ENCODE measurements at regions not wholly inside any gene's neighbourhood (a gene's known extent, or its start where the extent isn't known, plus 50 kb on each side); places are given as distances from the start of the nearest gene placed in this dataset.

GRCh38 chr1:25066256-25066655 is 136.2 kb upstream of the RUNX3 start:
- Mint-ChIP-seq H3K9me3 (no peaks in the 10 kb centered on the region), H3K27me3 (no peaks in the 10 kb centered on the region), H3K4me1 (peaks cover 80% of the 10 kb centered on the region), H3K27ac (ENCODE audit: low read depth) (peak overlapping the region; percentile 95), H3K4me3 (peak overlapping the region; percentile 87), H3K36me3 (ENCODE audit: insufficient read depth) (peaks cover 14% of the 10 kb centered on the region)
- ATAC-seq (replicated peaks; ENCODE audit: extremely low read depth, poor library complexity, severe bottlenecking): no peak
- no peak for DNase-seq (ENCODE audit: low spot score in 2 of 2)

- no peaks in the 10 kb centered on the region for H3K27me3 Mint-ChIP-seq
- peak overlapping the region; percentile 95 for H3K27ac Mint-ChIP-seq (ENCODE audit: low read depth)
- peak overlapping the region; percentile 87 for H3K4me3 Mint-ChIP-seq
- ATAC-seq (replicated peaks; ENCODE audit: extremely low read depth, poor library complexity, severe bottlenecking) (peak; percentile 85), DNase-seq (ENCODE audit: low spot score in 2 of 2) (peak; percentile 49 to 83)
- no peaks in the 10 kb centered on the region for H3K9me3 Mint-ChIP-seq
- H3K4me1 Mint-ChIP-seq: peaks cover 79% of the 10 kb centered on the region
- H3K36me3 Mint-ChIP-seq (ENCODE audit: insufficient read depth): peaks cover 14% of the 10 kb centered on the region
Observed at GRCh38 chr1:25065795-25066238, 135.7 kb upstream of the RUNX3 start.

DNA sequence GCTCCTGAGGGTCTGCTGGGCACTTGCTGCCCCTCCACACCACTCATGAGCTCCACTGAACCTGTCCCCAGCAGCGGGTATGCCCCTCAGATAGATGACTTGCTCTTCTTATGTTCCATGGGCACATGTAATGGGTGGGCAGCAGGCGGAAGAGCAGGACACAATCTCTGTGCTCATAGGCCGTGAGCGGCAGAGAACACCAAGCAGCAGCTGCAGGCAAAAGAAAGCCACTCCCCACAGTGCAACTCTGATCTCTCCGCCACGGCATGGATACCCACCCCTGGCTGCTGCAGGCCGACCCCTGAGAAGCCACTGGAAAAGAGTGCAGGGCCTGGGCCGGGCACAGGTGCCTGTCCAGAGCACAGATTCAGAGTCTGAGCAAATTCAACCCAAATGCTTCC is 135.2 kb upstream of the RUNX3 start:
- H3K36me3 Mint-ChIP-seq (ENCODE audit: insufficient read depth): peaks cover 14% of the 10 kb centered on the region
- peaks cover 78% of the 10 kb centered on the region for H3K4me1 Mint-ChIP-seq
- DNase-seq (ENCODE audit: low spot score in 2 of 2) (no peak), ATAC-seq (replicated peaks; ENCODE audit: extremely low read depth, poor library complexity, severe bottlenecking) (peak; percentile 19)
- no peaks in the 10 kb centered on the region for H3K27me3 Mint-ChIP-seq
- no peaks in the 10 kb centered on the region for H3K9me3 Mint-ChIP-seq
- H3K27ac Mint-ChIP-seq (ENCODE audit: low read depth): peak overlapping the region; percentile 95
- peak overlapping the region; percentile 87 for H3K4me3 Mint-ChIP-seq

GRCh38 chr1:25064465-25065240 is 134.6 kb upstream of the RUNX3 start:
- peak; percentile 60 for ATAC-seq (replicated peaks; ENCODE audit: extremely low read depth, poor library complexity, severe bottlenecking)
- Mint-ChIP-seq H3K9me3 (no peaks in the 10 kb centered on the region), H3K4me3 (peak overlapping the region; percentile 87), H3K36me3 (ENCODE audit: insufficient read depth) (peaks cover 14% of the 10 kb centered on the region), H3K4me1 (peaks cover 75% of the 10 kb centered on the region), H3K27ac (ENCODE audit: low read depth) (peak overlapping the region; percentile 95), H3K27me3 (no peaks in the 10 kb centered on the region)
- peak in 1 of 2 donors; percentile 63 for DNase-seq (ENCODE audit: low spot score in 2 of 2)

DNA sequence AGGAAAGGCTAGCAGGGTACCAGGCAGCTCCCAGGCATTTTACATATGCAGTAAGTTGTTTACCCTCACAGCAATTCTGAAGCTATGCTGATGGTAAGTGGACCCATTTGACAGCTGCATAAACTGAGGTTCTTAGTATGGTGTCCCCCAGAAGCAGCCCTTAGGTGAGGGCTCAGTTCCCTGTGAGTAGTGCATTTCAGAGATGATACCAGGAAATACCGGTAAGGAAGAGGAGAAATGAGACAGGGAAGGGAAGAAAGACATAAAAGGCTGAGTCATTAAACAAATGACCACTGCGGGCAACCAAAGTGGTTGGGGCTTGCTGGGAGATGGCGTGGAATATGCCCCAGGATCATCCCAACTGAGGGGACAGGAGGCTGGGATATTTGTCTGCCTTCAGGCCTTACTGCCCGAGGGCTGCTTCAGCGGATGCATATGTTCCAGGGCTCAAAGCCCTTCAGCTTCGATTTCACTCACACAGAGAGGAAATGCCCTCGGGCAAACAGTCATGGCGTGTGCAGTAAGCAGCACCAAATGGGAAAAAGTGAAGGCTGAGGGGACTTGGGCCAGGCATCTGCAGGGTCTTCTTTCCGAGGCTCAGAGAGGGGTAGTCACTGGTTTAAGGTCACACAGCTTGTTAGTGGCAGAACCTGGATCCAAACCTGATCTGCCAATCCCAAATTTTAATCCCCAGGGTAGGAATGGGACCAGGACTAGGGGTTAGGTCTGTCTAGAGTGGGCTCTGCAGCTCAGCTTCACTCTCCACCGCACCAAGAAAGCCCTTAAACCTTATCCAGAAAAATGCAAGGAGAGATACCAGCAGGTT is 133.7 kb upstream of the RUNX3 start:
- no peak for ATAC-seq (replicated peaks; ENCODE audit: extremely low read depth, poor library complexity, severe bottlenecking)
- no peaks in the 10 kb centered on the region for H3K27me3 Mint-ChIP-seq
- H3K4me3 Mint-ChIP-seq: peak overlapping the region; percentile 87
- no peaks in the 10 kb centered on the region for H3K9me3 Mint-ChIP-seq
- peaks cover 78% of the 10 kb centered on the region for H3K4me1 Mint-ChIP-seq
- peak overlapping the region; percentile 95 for H3K27ac Mint-ChIP-seq (ENCODE audit: low read depth)
- peaks cover 14% of the 10 kb centered on the region for H3K36me3 Mint-ChIP-seq (ENCODE audit: insufficient read depth)
- DNase-seq (ENCODE audit: low spot score in 2 of 2): no peak

DNA sequence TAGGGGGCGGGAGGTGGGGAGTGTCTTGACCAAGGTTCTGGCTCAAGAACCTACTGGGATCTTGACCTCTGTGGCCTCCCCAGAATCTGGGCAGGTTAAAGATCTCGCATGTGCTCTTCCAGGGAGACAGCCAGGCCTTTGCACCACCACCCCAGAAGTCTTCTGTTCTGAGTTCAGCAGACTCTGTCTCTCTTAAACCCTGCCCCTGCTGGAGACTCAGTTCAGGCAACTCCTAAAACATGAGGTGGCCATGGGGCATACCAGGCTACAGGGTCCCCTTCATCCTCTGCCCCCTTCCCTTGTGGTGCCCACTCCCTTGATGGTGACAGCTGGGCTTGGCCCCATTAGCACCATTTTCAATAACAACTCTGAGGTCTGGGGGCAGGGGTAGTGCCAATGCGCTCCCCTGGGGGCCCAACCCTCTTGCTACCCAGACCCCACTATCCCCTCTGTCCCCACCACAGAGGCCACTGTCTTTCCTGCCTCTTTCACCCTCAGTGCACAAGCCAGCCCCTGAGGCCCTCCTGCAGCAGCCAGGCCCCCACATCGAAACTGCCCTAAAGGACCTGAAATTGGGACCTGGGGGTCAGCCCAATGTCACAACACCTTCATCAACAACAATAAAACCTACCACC is 132.7 kb upstream of the RUNX3 start:
- DNase-seq (ENCODE audit: low spot score in 2 of 2) (no peak), ATAC-seq (replicated peaks; ENCODE audit: extremely low read depth, poor library complexity, severe bottlenecking) (no peak)
- peak overlapping the region; percentile 95 for H3K27ac Mint-ChIP-seq (ENCODE audit: low read depth)
- H3K4me1 Mint-ChIP-seq: peaks cover 75% of the 10 kb centered on the region
- H3K4me3 Mint-ChIP-seq: peak overlapping the region; percentile 87
- H3K36me3 Mint-ChIP-seq (ENCODE audit: insufficient read depth): peaks cover 14% of the 10 kb centered on the region
- H3K9me3 Mint-ChIP-seq: no peaks in the 10 kb centered on the region
- no peaks in the 10 kb centered on the region for H3K27me3 Mint-ChIP-seq

- peak overlapping the region; percentile 17 for H3K27ac Mint-ChIP-seq (ENCODE audit: low read depth)
- peak overlapping the region; percentile 25 for H3K4me3 Mint-ChIP-seq
- no peak for DNase-seq (ENCODE audit: low spot score in 2 of 2)
Observed at GRCh38 chr1:25061261-25061995, 131.4 kb upstream of the RUNX3 start.

DNA sequence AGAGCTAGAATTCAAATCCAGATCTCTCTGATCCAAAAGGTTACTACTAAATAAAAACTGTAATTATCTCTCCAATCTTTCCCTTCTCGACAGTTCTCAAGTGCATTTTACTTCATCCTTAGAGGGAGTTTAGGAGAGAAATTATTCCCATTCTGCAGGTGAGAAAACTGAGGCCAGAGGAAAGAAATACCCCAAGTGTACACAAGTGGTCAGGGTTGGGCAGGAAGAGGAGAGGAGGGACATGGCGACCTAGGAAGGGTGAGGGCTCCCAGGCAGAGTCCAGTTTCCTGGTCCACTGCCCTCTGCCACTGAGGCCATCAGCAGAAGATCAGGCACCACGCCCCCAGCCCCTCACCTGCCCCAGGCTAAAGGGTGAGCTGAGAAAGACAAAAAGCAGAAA is 127.1 kb upstream of the RUNX3 start:
- DNase-seq (ENCODE audit: low spot score in 2 of 2) (no peak), ATAC-seq (replicated peaks; ENCODE audit: extremely low read depth, poor library complexity, severe bottlenecking) (no peak)
- Mint-ChIP-seq H3K27me3 (no peaks in the 10 kb centered on the region), H3K4me1 (peaks cover 59% of the 10 kb centered on the region), H3K4me3 (no peak overlapping the region), H3K9me3 (no peaks in the 10 kb centered on the region), H3K36me3 (ENCODE audit: insufficient read depth) (peaks cover 4% of the 10 kb centered on the region), H3K27ac (ENCODE audit: low read depth) (no peak overlapping the region)

More at GRCh38 chr1:25061261-25061995, 131.4 kb upstream of the RUNX3 start:
- Mint-ChIP-seq H3K9me3 (no peaks in the 10 kb centered on the region), H3K27me3 (no peaks in the 10 kb centered on the region), H3K36me3 (ENCODE audit: insufficient read depth) (peaks cover 14% of the 10 kb centered on the region), H3K4me1 (peaks cover 73% of the 10 kb centered on the region)
- ATAC-seq (replicated peaks; ENCODE audit: extremely low read depth, poor library complexity, severe bottlenecking): no peak

DNA sequence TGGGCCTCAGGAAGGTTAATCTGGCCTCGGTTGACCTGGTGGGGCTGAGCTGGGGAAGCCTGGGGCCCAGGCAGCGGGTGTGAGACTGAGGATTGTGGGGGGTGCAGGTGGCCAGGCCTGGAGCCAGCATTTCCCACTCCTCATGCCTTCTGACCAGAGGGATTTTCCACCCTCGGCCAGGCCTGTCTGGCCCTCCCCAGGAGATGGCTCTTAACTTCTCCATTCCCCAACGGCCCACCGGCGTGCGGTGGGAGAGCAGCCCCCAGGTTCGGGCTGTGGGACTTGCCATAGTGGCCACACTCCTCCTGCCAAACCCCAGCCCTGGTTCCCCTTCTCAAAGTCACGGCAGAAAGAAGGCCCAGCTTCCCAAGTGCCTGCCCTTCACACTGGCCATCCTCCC is 126.5 kb upstream of the RUNX3 start:
- H3K27me3 Mint-ChIP-seq: no peaks in the 10 kb centered on the region

GRCh38 chr1:25055961-25056360 is 125.9 kb upstream of the RUNX3 start:
- Mint-ChIP-seq H3K27ac (ENCODE audit: low read depth) (no peak overlapping the region), H3K4me3 (no peak overlapping the region), H3K9me3 (no peaks in the 10 kb centered on the region), H3K36me3 (ENCODE audit: insufficient read depth) (peaks cover 4% of the 10 kb centered on the region), H3K4me1 (peaks cover 53% of the 10 kb centered on the region), H3K27me3 (no peaks in the 10 kb centered on the region)
- no peak for ATAC-seq (replicated peaks; ENCODE audit: extremely low read depth, poor library complexity, severe bottlenecking)
- no peak for DNase-seq (ENCODE audit: low spot score in 2 of 2)

More for the DNA sequence above, 126.5 kb upstream of the RUNX3 start:
- H3K4me1 Mint-ChIP-seq: peaks cover 56% of the 10 kb centered on the region
- no peak for DNase-seq (ENCODE audit: low spot score in 2 of 2)
- no peak overlapping the region for H3K27ac Mint-ChIP-seq (ENCODE audit: low read depth)
- peaks cover 4% of the 10 kb centered on the region for H3K36me3 Mint-ChIP-seq (ENCODE audit: insufficient read depth)
- no peak for ATAC-seq (replicated peaks; ENCODE audit: extremely low read depth, poor library complexity, severe bottlenecking)
- no peak overlapping the region for H3K4me3 Mint-ChIP-seq
- H3K9me3 Mint-ChIP-seq: no peaks in the 10 kb centered on the region

- H3K4me1 Mint-ChIP-seq: peaks cover 56% of the 10 kb centered on the region
- no peaks in the 10 kb centered on the region for H3K9me3 Mint-ChIP-seq
- no peak overlapping the region for H3K27ac Mint-ChIP-seq (ENCODE audit: low read depth)
- no peaks in the 10 kb centered on the region for H3K27me3 Mint-ChIP-seq
- H3K4me3 Mint-ChIP-seq: no peak overlapping the region
- ATAC-seq (replicated peaks; ENCODE audit: extremely low read depth, poor library complexity, severe bottlenecking) (no peak), DNase-seq (ENCODE audit: low spot score in 2 of 2) (no peak)
- H3K36me3 Mint-ChIP-seq (ENCODE audit: insufficient read depth): peaks cover 4% of the 10 kb centered on the region
Observed at GRCh38 chr1:25055324-25055780, 125.3 kb upstream of the RUNX3 start.
